GM18520 (cell line): ENCODE measurements at regions not wholly inside any gene's neighbourhood (a gene's known extent, or its start where the extent isn't known, plus 50 kb on each side); places are given as distances from the start of the nearest gene placed in this dataset.

Source experiments
- ATAC-seq: cut with Tn5 transposase; IDR thresholded peaks from one replicate; pipeline ENCODE4 v1.9.1; 2021; ENCODE audit not compliant: unreplicated experiment

GRCh38 chr4:81522711-81523110 lies 51.0 kb upstream of the RASGEF1B start:
- no peak for ATAC-seq

- no peak for ATAC-seq
Measured at GRCh38 chr4:81521708-81522107, 50.0 kb upstream of the RASGEF1B start.
